Keratinocyte (primary cell): ENCODE measurements at regions not wholly inside any gene's neighbourhood (a gene's known extent, or its start where the extent isn't known, plus 50 kb on each side); places are given as distances from the start of the nearest gene placed in this dataset.

Source experiments
- CTCF ChIP-seq, 3 experiments: IDR thresholded peaks in 1 of 3; conservative IDR thresholded peaks in 1 of 3; optimal IDR thresholded peaks in 1 of 3; 2 replicates in 2 of 3; 3 replicates in 1 of 3; pipeline versions ENCODE3 to v1.5.1; 2011; ENCODE audit warnings: low read length in 3 of 3, mild to moderate bottlenecking in 3 of 3, moderate library complexity in 2 of 3, control low read depth in 1 of 3, inconsistent platforms in 1 of 3; ENCODE audit not compliant: insufficient read depth in 2 of 3; ENCODE audit errors: extremely low read depth in 1 of 3
- EZH2 ChIP-seq: IDR thresholded peaks from one replicate; pipeline ENCODE4 v1.6.1; 2012; ENCODE audit warnings: inconsistent platforms, mild to moderate bottlenecking, low read length, moderate library complexity

GRCh38 chr4:79177388-79177787 lies 148.5 kb downstream of the NAA11 start:
- no peak for TF ChIP-seq CTCF (optimal IDR thresholded peaks at IDR 0.05 in 1 of 3, IDR thresholded peaks at IDR 0.05 in 1 of 3, conservative IDR thresholded peaks at IDR 0.05 in 1 of 3; ENCODE audit: extremely low read depth in 1 of 3, insufficient read depth in 2 of 3, low read length in 3 of 3)
- no peak for TF ChIP-seq EZH2
